Lung (tissue), 11 donors: ENCODE measurements at regions not wholly inside any gene's neighbourhood (a gene's known extent, or its start where the extent isn't known, plus 50 kb on each side); places are given as distances from the start of the nearest gene placed in this dataset.

ENCODE experiments used
- ATAC-seq: fragments of 200-7000 bp; cut with Tn5 transposase; one replicate; pipeline ENCODE4 v1.9.1; 2020; ENCODE audit warnings: moderate number of reproducible peaks; ENCODE audit not compliant: insufficient read depth, low FRiP score
- DNase-seq, 3 donors: peaks; one replicate each; pipeline ENCODE4 v3.0.0-alpha.2; 2013 to 2017
- H3K27ac ChIP-seq, 2 donors: one replicate each; pipeline ENCODE4 v1.5.1; 2013; ENCODE audit warnings: mild to moderate bottlenecking in 2 of 2, moderate library complexity in 2 of 2, control low read depth in 1 of 2, inconsistent platforms in 1 of 2, low read depth in 1 of 2, low read length in 1 of 2
- H3K27me3 ChIP-seq, 3 donors: one replicate each; pipeline ENCODE4 v1.5.1; 2013; ENCODE audit warnings: low read length in 2 of 3; ENCODE audit not compliant: control insufficient read depth in 3 of 3, insufficient read depth in 3 of 3
- H3K36me3 ChIP-seq, 4 donors: one replicate each; pipeline ENCODE4 v1.5.1; 2013; ENCODE audit warnings: low read length in 4 of 4, mild to moderate bottlenecking in 1 of 4, moderate library complexity in 1 of 4; ENCODE audit not compliant: control insufficient read depth in 4 of 4, insufficient read depth in 4 of 4
- H3K4me1 ChIP-seq, 5 donors: one replicate each; pipeline ENCODE4 v1.5.1; 2013; ENCODE audit warnings: low read length in 5 of 5, mild to moderate bottlenecking in 2 of 5, moderate library complexity in 1 of 5; ENCODE audit not compliant: control insufficient read depth in 5 of 5, insufficient read depth in 5 of 5
- H3K4me3 ChIP-seq: one replicate; pipeline ENCODE4 v1.5.1; 2013; ENCODE audit warnings: mild to moderate bottlenecking, control low read depth, moderate library complexity
- H3K9ac ChIP-seq, 2 donors: one replicate each; pipeline ENCODE4 v1.5.1; 2013; ENCODE audit warnings: low read length in 2 of 2, control low read depth in 1 of 2; ENCODE audit not compliant: insufficient read depth in 1 of 2
- H3K9me3 ChIP-seq, 4 donors: one replicate each; pipeline ENCODE4 v1.5.1; 2013; ENCODE audit warnings: low read length in 3 of 4, mild to moderate bottlenecking in 1 of 4, moderate library complexity in 1 of 4; ENCODE audit not compliant: control insufficient read depth in 4 of 4, insufficient read depth in 3 of 4
- CTCF ChIP-seq: IDR thresholded peaks from 2 replicates; pipeline ENCODE4 v1.5.1; 2012; ENCODE audit warnings: mild to moderate bottlenecking; ENCODE audit errors: control extremely low read depth, extremely low read depth
- WGBS, 2 donors: extraction: QIAGEN DNeasy Blood & Tissue Kit; methylation state at CpG; one replicate each; pipeline ENCODE4 v1.1.7; 2013; 5-methylcytosine and 5-hydroxymethylcytosine counted together
- donor health status: control.
- donor health status: control.
- donor health status: Bipolar disorder and iron deficiency.
- donor health status: healthy.
- donor health status: DM: yes; HTN: yes; CAD: no.

GRCh38 chr16:55044201-55044975 lies 113.7 kb downstream of the IRX5 start:
- ATAC-seq: no peak
- no peak overlapping the region for H3K9ac ChIP-seq
- 62 to 70% methylated on average over 11 of the region's 11 CpGs for WGBS, 2 donors

DNA sequence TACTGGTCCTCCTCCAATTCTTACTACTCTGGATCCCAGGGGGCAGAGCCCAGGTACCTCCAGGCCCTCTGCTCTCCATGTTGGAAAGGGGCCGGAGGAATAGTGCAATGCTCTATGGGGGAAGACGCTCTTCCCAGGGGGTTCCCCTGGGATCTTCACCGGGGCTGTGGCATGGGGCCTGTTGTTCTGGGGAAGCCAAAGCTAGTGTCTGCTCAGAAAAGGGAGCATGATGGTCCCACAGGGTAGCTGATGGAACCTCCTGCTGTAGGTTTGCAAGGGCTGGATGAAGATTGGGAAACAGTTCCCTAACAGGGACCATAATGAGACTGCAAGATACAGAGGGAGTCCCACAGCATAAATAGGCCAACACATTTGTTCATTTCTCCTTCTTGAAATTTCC lies 114.7 kb downstream of the IRX5 start:
- Histone ChIP-seq H3K36me3 (no peaks in the 10 kb centered on the region), H3K9ac (no peak overlapping the region), H3K4me3 (no peak overlapping the region), H3K27ac (no peak overlapping the region), H3K27me3 (no peaks in the 10 kb centered on the region), H3K9me3 (no peaks in the 10 kb centered on the region), H3K4me1 (no peaks in the 10 kb centered on the region)
- TF ChIP-seq CTCF: no peak
- WGBS, 2 donors: 84 to 88% methylated on average over 3 of the region's 3 CpGs
- ATAC-seq: no peak
- DNase-seq: no peak

More at GRCh38 chr16:55044201-55044975, 113.7 kb downstream of the IRX5 start:
- H3K36me3 ChIP-seq: no peaks in the 10 kb centered on the region
- no peak overlapping the region for H3K4me3 ChIP-seq
- H3K27ac ChIP-seq: no peak overlapping the region
- no peak for TF ChIP-seq CTCF
- DNase-seq: no peak
- no peaks in the 10 kb centered on the region for H3K9me3 ChIP-seq
- no peaks in the 10 kb centered on the region for H3K4me1 ChIP-seq
- no peaks in the 10 kb centered on the region for H3K27me3 ChIP-seq

GRCh38 chr16:55045756-55046460 lies 115.2 kb downstream of the IRX5 start:
- H3K36me3 ChIP-seq: no peaks in the 10 kb centered on the region
- H3K27ac ChIP-seq: no peak overlapping the region
- H3K9me3 ChIP-seq: no peaks in the 10 kb centered on the region
- 69 to 79% methylated on average over 11 of the region's 11 CpGs for WGBS, 2 donors
- H3K27me3 ChIP-seq: no peaks in the 10 kb centered on the region
- H3K4me1 ChIP-seq: no peaks in the 10 kb centered on the region
- H3K9ac ChIP-seq: no peak overlapping the region
- no peak for TF ChIP-seq CTCF
- DNase-seq (no peak), ATAC-seq (no peak)
- H3K4me3 ChIP-seq: no peak overlapping the region
